Fibroblast of lung (primary cell): ENCODE measurements at regions not wholly inside any gene's neighbourhood (a gene's known extent, or its start where the extent isn't known, plus 50 kb on each side); places are given as distances from the start of the nearest gene placed in this dataset.

Experiments
- DNase-seq, 2 donors: peaks; one replicate each; pipeline versions ENCODE4 v3.0.0 to v3.0.0-alpha.2; 2010; ENCODE audit warnings: low read depth in 2 of 2
- H2AFZ ChIP-seq: 2 replicates; pipeline ENCODE4 v1.5.1; 2012; ENCODE audit warnings: low read length, control low read depth, inconsistent platforms
- H3K27ac ChIP-seq: 2 replicates; pipeline ENCODE4 v1.5.1; 2011; ENCODE audit warnings: low read length, control low read depth; ENCODE audit not compliant: insufficient read depth
- H3K27me3 ChIP-seq: 2 replicates; pipeline ENCODE4 v1.5.1; 2011; ENCODE audit warnings: mild to moderate bottlenecking, low read length; ENCODE audit not compliant: control insufficient read depth, insufficient read depth
- H3K36me3 ChIP-seq: 2 replicates; pipeline ENCODE4 v1.5.1; 2011; ENCODE audit warnings: low read length; ENCODE audit not compliant: control insufficient read depth, insufficient read depth
- H3K4me1 ChIP-seq: 2 replicates; pipeline ENCODE4 v1.5.1; 2011; ENCODE audit warnings: low read length; ENCODE audit not compliant: control insufficient read depth, insufficient read depth; ENCODE audit errors: extremely low read depth
- H3K4me2 ChIP-seq: 2 replicates; pipeline ENCODE4 v1.5.1; 2011; ENCODE audit warnings: low read length, control low read depth; ENCODE audit not compliant: insufficient read depth; ENCODE audit errors: extremely low read depth
- H3K4me3 ChIP-seq, 4 experiments: fragments of 200-600 bp in 1 of 4; sonication (generic) in 1 of 4; replicated peaks in 1 of 4; 2 replicates each; pipeline ENCODE4 v1.5.1; 2011 to 2016; ENCODE audit warnings: low read length in 4 of 4, low read depth in 3 of 4, mild to moderate bottlenecking in 3 of 4, control low read depth in 2 of 4, inconsistent platforms in 1 of 4, mixed read lengths in 1 of 4; ENCODE audit not compliant: insufficient read depth in 1 of 4; ENCODE audit errors: control extremely low read depth in 1 of 4
- H3K79me2 ChIP-seq: 2 replicates; pipeline ENCODE4 v1.5.1; 2012; ENCODE audit warnings: mild to moderate bottlenecking, low read length, inconsistent platforms; ENCODE audit not compliant: control insufficient read depth, insufficient read depth
- H3K9ac ChIP-seq: 2 replicates; pipeline ENCODE4 v1.5.1; 2011; ENCODE audit warnings: mild to moderate bottlenecking, low read length, control low read depth; ENCODE audit not compliant: insufficient read depth
- H3K9me3 ChIP-seq: 2 replicates; pipeline ENCODE4 v1.5.1; 2012; ENCODE audit warnings: low read depth, low read length; ENCODE audit not compliant: control insufficient read depth, insufficient read depth
- H4K20me1 ChIP-seq: 2 replicates; pipeline ENCODE4 v1.5.1; 2011; ENCODE audit warnings: low read length; ENCODE audit not compliant: control insufficient read depth, insufficient read depth; ENCODE audit errors: extremely low read depth
- CTCF ChIP-seq, 2 donors: IDR thresholded peaks in 1 of 2; conservative IDR thresholded peaks in 1 of 2; 1 replicate in 1 of 2; 2 replicates in 1 of 2; pipeline ENCODE4 v1.5.1; 2011 to 2012; ENCODE audit warnings: low read length in 2 of 2, control low read depth in 1 of 2, inconsistent platforms in 1 of 2, low read depth in 1 of 2, mild to moderate bottlenecking in 1 of 2
- EZH2 ChIP-seq: IDR thresholded peaks from 2 replicates; pipeline ENCODE4 v1.5.1; 2012; ENCODE audit warnings: low read length, control low read depth, mild to moderate bottlenecking; ENCODE audit errors: missing control alignments

GRCh38 chr6:169839898-169840631 lies 88.6 kb downstream of the ERMARD start:
- no peak overlapping the region for H2AFZ ChIP-seq
- H3K27ac ChIP-seq: no peak overlapping the region
- TF ChIP-seq CTCF (conservative IDR thresholded peaks at IDR 0.05 in 1 of 2, IDR thresholded peaks at IDR 0.05 in 1 of 2; ENCODE audit: low read depth in 1 of 2, low read length in 2 of 2) (no peak), EZH2 (no peak)
- no peaks in the 10 kb centered on the region for H3K36me3 ChIP-seq
- H3K4me3 ChIP-seq: no peak overlapping the region
- H3K9ac ChIP-seq: no peak overlapping the region
- no peaks in the 10 kb centered on the region for H4K20me1 ChIP-seq
- H3K27me3 ChIP-seq: no peaks in the 10 kb centered on the region
- no peaks in the 10 kb centered on the region for H3K9me3 ChIP-seq
- no peak for DNase-seq
- H3K79me2 ChIP-seq: no peaks in the 10 kb centered on the region
- H3K4me1 ChIP-seq: no peaks in the 10 kb centered on the region
- no peak overlapping the region for H3K4me2 ChIP-seq

- Histone ChIP-seq H3K9ac (no peak overlapping the region), H3K4me2 (no peak overlapping the region), H4K20me1 (no peaks in the 10 kb centered on the region), H3K9me3 (no peaks in the 10 kb centered on the region), H3K27me3 (no peaks in the 10 kb centered on the region), H2AFZ (no peak overlapping the region), H3K36me3 (no peaks in the 10 kb centered on the region), H3K27ac (no peak overlapping the region), H3K79me2 (no peaks in the 10 kb centered on the region), H3K4me1 (no peaks in the 10 kb centered on the region), H3K4me3 (no peak overlapping the region)
- TF ChIP-seq EZH2 (no peak), CTCF (conservative IDR thresholded peaks at IDR 0.05 in 1 of 2, IDR thresholded peaks at IDR 0.05 in 1 of 2; ENCODE audit: low read depth in 1 of 2, low read length in 2 of 2) (no peak)
- DNase-seq: no peak
Measured at GRCh38 chr6:169839493-169839892, 88.1 kb downstream of the ERMARD start.

- Histone ChIP-seq H3K9ac (no peak overlapping the region), H3K36me3 (no peaks in the 10 kb centered on the region), H3K27ac (no peak overlapping the region), H4K20me1 (no peaks in the 10 kb centered on the region), H3K4me2 (no peak overlapping the region), H2AFZ (no peak overlapping the region), H3K79me2 (no peaks in the 10 kb centered on the region), H3K4me1 (no peaks in the 10 kb centered on the region), H3K27me3 (no peaks in the 10 kb centered on the region), H3K4me3 (no peak overlapping the region), H3K9me3 (no peaks in the 10 kb centered on the region)
- DNase-seq: no peak
- no peak for TF ChIP-seq CTCF (conservative IDR thresholded peaks at IDR 0.05 in 1 of 2, IDR thresholded peaks at IDR 0.05 in 1 of 2; ENCODE audit: low read depth in 1 of 2, low read length in 2 of 2)
- no peak for TF ChIP-seq EZH2
Measured at GRCh38 chr6:169839029-169839481, 87.6 kb downstream of the ERMARD start.
